H9 (cell line): ENCODE measurements at regions not wholly inside any gene's neighbourhood (a gene's known extent, or its start where the extent isn't known, plus 50 kb on each side); places are given as distances from the start of the nearest gene placed in this dataset.

Source experiments
- DNase-seq: peaks from one replicate; pipeline ENCODE4 v3.0.0-alpha.2; 2017
- H2AFZ ChIP-seq: one replicate; pipeline ENCODE4 v1.6.1; 2013; ENCODE audit warnings: mild to moderate bottlenecking, low read length, control low read depth, moderate library complexity
- H2AK5ac ChIP-seq: 2 replicates; pipeline ENCODE4 v1.6.1; 2013; ENCODE audit warnings: low read length, control low read depth, mixed read lengths; ENCODE audit not compliant: insufficient read length
- H2BK120ac ChIP-seq: one replicate; pipeline ENCODE4 v1.6.1; 2013; ENCODE audit warnings: low read depth, mild to moderate bottlenecking, low read length, control low read depth, inconsistent platforms; ENCODE audit not compliant: poor library complexity, severe bottlenecking
- H2BK12ac ChIP-seq: 2 replicates; pipeline ENCODE4 v1.6.1; 2013; ENCODE audit warnings: low read length, control low read depth, mixed read lengths, low read depth; ENCODE audit not compliant: insufficient read length
- H2BK15ac ChIP-seq: 2 replicates; pipeline ENCODE4 v1.6.1; 2013; ENCODE audit warnings: low read depth, low read length, control low read depth
- H2BK20ac ChIP-seq: one replicate; pipeline ENCODE4 v1.6.1; 2013; ENCODE audit warnings: low read depth, mild to moderate bottlenecking, low read length, control low read depth, inconsistent platforms; ENCODE audit not compliant: poor library complexity, severe bottlenecking
- H2BK5ac ChIP-seq: 2 replicates; pipeline ENCODE4 v1.6.1; 2013; ENCODE audit warnings: low read length, control low read depth, mixed read lengths; ENCODE audit not compliant: insufficient read length
- H3K14ac ChIP-seq: 2 replicates; pipeline ENCODE4 v1.6.1; 2013; ENCODE audit warnings: low read length, control low read depth; ENCODE audit not compliant: insufficient read depth
- H3K18ac ChIP-seq: 2 replicates; pipeline ENCODE4 v1.6.1; 2013; ENCODE audit warnings: low read depth, mild to moderate bottlenecking, mixed read lengths, low read length, control low read depth; ENCODE audit not compliant: insufficient read length
- H3K23ac ChIP-seq: 2 replicates; pipeline ENCODE4 v1.6.1; 2013; ENCODE audit warnings: low read length, control low read depth, mixed read lengths, low read depth; ENCODE audit not compliant: insufficient read length
- H3K23me2 ChIP-seq: 2 replicates; pipeline ENCODE4 v1.6.1; 2013; ENCODE audit warnings: low read depth, mild to moderate bottlenecking, mixed read lengths, low read length, control low read depth; ENCODE audit not compliant: insufficient read length, poor library complexity, severe bottlenecking
- H3K27ac ChIP-seq: 2 replicates; pipeline ENCODE4 v1.5.1; 2013; ENCODE audit warnings: low read length, control low read depth, mixed read lengths, low read depth; ENCODE audit not compliant: insufficient read length
- H3K27me3 ChIP-seq: 2 replicates; pipeline ENCODE4 v1.6.1; 2013; ENCODE audit warnings: low read length, control low read depth, inconsistent platforms; ENCODE audit not compliant: insufficient read depth
- H3K4ac ChIP-seq: 2 replicates; pipeline ENCODE4 v1.6.1; 2013; ENCODE audit warnings: low read depth, mild to moderate bottlenecking, control low read depth, inconsistent platforms, low read length, moderate library complexity
- H3K4me1 ChIP-seq: 2 replicates; pipeline ENCODE4 v1.6.1; 2013; ENCODE audit warnings: low read length, control low read depth, inconsistent platforms; ENCODE audit not compliant: insufficient read depth
- H3K4me2 ChIP-seq: 2 replicates; pipeline ENCODE4 v1.6.1; 2013; ENCODE audit warnings: low read length, control low read depth, mixed read lengths; ENCODE audit not compliant: insufficient read length, insufficient read depth
- H3K56ac ChIP-seq: 2 replicates; pipeline ENCODE4 v1.6.1; 2013; ENCODE audit warnings: low read depth, mild to moderate bottlenecking, mixed read lengths, low read length, control low read depth; ENCODE audit not compliant: insufficient read length
- H3K79me1 ChIP-seq: 2 replicates; pipeline ENCODE4 v1.6.1; 2013; ENCODE audit warnings: low read depth, mild to moderate bottlenecking, moderate library complexity, low read length, control low read depth, inconsistent platforms; ENCODE audit not compliant: insufficient read depth, poor library complexity, severe bottlenecking
- H3K79me2 ChIP-seq: 2 replicates; pipeline ENCODE4 v1.6.1; 2013; ENCODE audit warnings: low read length, control low read depth, inconsistent platforms; ENCODE audit not compliant: insufficient read depth
- H3K9ac ChIP-seq: 2 replicates; pipeline ENCODE4 v1.6.1; 2013; ENCODE audit warnings: low read length, control low read depth, mixed read lengths; ENCODE audit not compliant: insufficient read length; ENCODE audit errors: extremely low read depth
- H3K9me3 ChIP-seq: one replicate; pipeline ENCODE4 v1.6.1; 2013; ENCODE audit warnings: low read depth, low read length, inconsistent platforms; ENCODE audit not compliant: control insufficient read depth
- H3T11ph ChIP-seq: one replicate; pipeline ENCODE4 v1.6.1; 2013; ENCODE audit warnings: mild to moderate bottlenecking, low read length, control low read depth, inconsistent platforms
- H4K20me1 ChIP-seq: one replicate; pipeline ENCODE4 v1.6.1; 2013; ENCODE audit not compliant: control insufficient read depth, insufficient read length, insufficient read depth
- H4K5ac ChIP-seq: 2 replicates; pipeline ENCODE4 v1.6.1; 2013; ENCODE audit warnings: low read depth, mild to moderate bottlenecking, mixed read lengths, low read length, control low read depth; ENCODE audit not compliant: insufficient read length
- H4K8ac ChIP-seq: replicated peaks from 2 replicates; pipeline ENCODE4 v1.6.1; 2013; ENCODE audit warnings: low read length, control low read depth, mixed read lengths, low read depth; ENCODE audit not compliant: insufficient read length
- H4K91ac ChIP-seq: 2 replicates; pipeline ENCODE4 v1.6.1; 2013; ENCODE audit warnings: low read depth, mild to moderate bottlenecking, moderate library complexity, mixed read lengths, low read length, control low read depth; ENCODE audit not compliant: insufficient read length
- H3K27ac Mint-ChIP-seq, 3 experiments: 2 replicates in 2 of 3; 3 replicates in 1 of 3; pipeline ENCODE4 v1.8.0; 2020 to 2021; ENCODE audit warnings: mixed read lengths in 3 of 3, mild to moderate bottlenecking in 1 of 3, moderate library complexity in 1 of 3
- H3K27me3 Mint-ChIP-seq: 2 replicates; pipeline ENCODE4 v1.8.0; 2021; ENCODE audit warnings: low read depth, mild to moderate bottlenecking, moderate library complexity, mixed read lengths
- H3K36me3 Mint-ChIP-seq, 3 experiments: 2 replicates in 2 of 3; 3 replicates in 1 of 3; pipeline ENCODE4 v1.8.0; 2020 to 2021; ENCODE audit warnings: low read depth in 3 of 3, mixed read lengths in 3 of 3; ENCODE audit not compliant: insufficient read depth in 1 of 3
- H3K4me1 Mint-ChIP-seq, 2 experiments: 2 replicates each; pipeline ENCODE4 v1.8.0; 2020; ENCODE audit warnings: mixed read lengths in 2 of 2
- H3K4me3 Mint-ChIP-seq, 2 experiments: 2 replicates in 1 of 2; 3 replicates in 1 of 2; pipeline ENCODE4 v1.8.0; 2020 to 2021; ENCODE audit warnings: mild to moderate bottlenecking in 2 of 2, mixed read lengths in 2 of 2, moderate library complexity in 1 of 2
- H3K9me3 Mint-ChIP-seq, 2 experiments: 2 replicates in 1 of 2; 3 replicates in 1 of 2; pipeline ENCODE4 v1.8.0; 2020; ENCODE audit warnings: mild to moderate bottlenecking in 2 of 2, mixed read lengths in 2 of 2, moderate library complexity in 1 of 2
- WGBS: extraction: QIAGEN DNeasy Blood & Tissue Kit; methylation state at CpG from one replicate; pipeline ENCODE4 v1.1.7; 2013; ENCODE audit warnings: missing lambda C conversion rate, low lambda C conversion rate, mixed read lengths; ENCODE audit not compliant: insufficient read length; ENCODE audit errors: extremely low coverage; 5-methylcytosine and 5-hydroxymethylcytosine counted together
- TF ChIP-seq, protein P1 (sequence below): fragments of 200-600 bp; sonication (generic); conservative IDR thresholded peaks from 3 replicates; pipeline ENCODE4 v1.8.0; 2021; ENCODE audit warnings: antibody characterized with exemption, mild to moderate bottlenecking

DNA sequence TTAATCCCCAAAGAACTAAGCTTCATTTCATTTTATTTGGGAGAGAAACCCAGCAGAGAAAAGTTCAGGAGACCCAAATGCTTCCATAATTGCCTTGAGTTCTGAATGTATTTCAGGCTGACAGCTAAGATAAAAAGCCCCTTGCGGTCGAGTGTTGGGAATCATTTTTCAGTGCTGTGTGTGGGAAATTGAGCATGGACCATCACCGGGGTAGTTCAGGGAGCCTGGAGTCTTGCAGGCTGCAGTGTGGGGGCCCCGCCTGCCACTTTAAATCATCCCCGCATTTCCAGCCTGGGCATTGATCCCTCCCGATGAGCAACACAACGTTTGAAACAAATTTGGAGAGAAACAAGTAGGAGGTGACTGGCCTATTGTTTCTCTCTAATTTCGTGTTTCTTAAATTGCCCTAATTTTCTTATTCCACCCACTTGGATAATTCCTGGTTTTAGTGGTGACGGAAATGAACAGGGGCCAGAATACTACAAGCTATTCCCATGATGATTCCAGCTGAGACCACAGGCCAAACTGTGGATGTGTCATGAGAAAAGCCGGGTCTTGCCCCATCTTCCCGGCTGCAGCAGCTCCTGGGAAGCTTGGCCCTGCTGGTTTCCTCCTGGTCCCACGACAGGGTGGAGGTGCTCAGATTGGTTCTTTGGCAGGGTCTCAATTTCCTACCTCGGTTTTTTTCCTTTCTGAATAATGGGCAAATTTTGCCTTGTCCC is 75.1 kb downstream of the FOXL1 start:
- Histone ChIP-seq H2BK12ac (no peak overlapping the region), H3T11ph (no peak overlapping the region), H2BK5ac (no peak overlapping the region), H3K4ac (no peak overlapping the region), H2BK120ac (no peak overlapping the region), H3K23me2 (no peaks in the 10 kb centered on the region), H3K14ac (no peak overlapping the region), H4K5ac (no peak overlapping the region), H3K4me2 (no peak overlapping the region), H2BK20ac (no peak overlapping the region), H4K20me1 (no peaks in the 10 kb centered on the region), H2BK15ac (no peak overlapping the region), H3K27ac (no peak overlapping the region), H2AK5ac (no peak overlapping the region), H3K18ac (no peak overlapping the region), H3K4me1 (no peaks in the 10 kb centered on the region), H3K56ac (no peak overlapping the region), H3K23ac (no peak overlapping the region), H3K79me1 (no peaks in the 10 kb centered on the region), H3K9me3 (no peaks in the 10 kb centered on the region), H4K91ac (no peak overlapping the region), H3K79me2 (no peaks in the 10 kb centered on the region), H3K9ac (no peak overlapping the region), H2AFZ (no peak overlapping the region), H3K27me3 (no peaks in the 10 kb centered on the region), H4K8ac (no peak overlapping the region)
- H3K36me3 Mint-ChIP-seq, result peaks cover 0 to 6% (median 0%) of the 10 kb centered on the region in 3 experiments; a peak in 3 of 7 replicates
- H3K27ac Mint-ChIP-seq, result no peak overlapping the region
- H3K4me1 Mint-ChIP-seq, result peaks cover 0 to 8% of the 10 kb centered on the region in 2 experiments; a peak in 1 of 4 replicates
- peaks cover 7% of the 10 kb centered on the region for H3K27me3 Mint-ChIP-seq
- no peak overlapping the region for H3K4me3 Mint-ChIP-seq
- no peak for DNase-seq
- WGBS, result no CpG with 5 or more reads among the region's 13 CpGs
- TF ChIP-seq, protein P1, sequence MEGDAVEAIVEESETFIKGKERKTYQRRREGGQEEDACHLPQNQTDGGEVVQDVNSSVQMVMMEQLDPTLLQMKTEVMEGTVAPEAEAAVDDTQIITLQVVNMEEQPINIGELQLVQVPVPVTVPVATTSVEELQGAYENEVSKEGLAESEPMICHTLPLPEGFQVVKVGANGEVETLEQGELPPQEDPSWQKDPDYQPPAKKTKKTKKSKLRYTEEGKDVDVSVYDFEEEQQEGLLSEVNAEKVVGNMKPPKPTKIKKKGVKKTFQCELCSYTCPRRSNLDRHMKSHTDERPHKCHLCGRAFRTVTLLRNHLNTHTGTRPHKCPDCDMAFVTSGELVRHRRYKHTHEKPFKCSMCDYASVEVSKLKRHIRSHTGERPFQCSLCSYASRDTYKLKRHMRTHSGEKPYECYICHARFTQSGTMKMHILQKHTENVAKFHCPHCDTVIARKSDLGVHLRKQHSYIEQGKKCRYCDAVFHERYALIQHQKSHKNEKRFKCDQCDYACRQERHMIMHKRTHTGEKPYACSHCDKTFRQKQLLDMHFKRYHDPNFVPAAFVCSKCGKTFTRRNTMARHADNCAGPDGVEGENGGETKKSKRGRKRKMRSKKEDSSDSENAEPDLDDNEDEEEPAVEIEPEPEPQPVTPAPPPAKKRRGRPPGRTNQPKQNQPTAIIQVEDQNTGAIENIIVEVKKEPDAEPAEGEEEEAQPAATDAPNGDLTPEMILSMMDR, result no peak
- H3K9me3 Mint-ChIP-seq, result peaks cover 0 to 5% of the 10 kb centered on the region in 2 experiments; a peak in 3 of 5 replicates
